ENCODE measurements at regions not wholly inside any gene's neighbourhood (a gene's known extent, or its start where the extent isn't known, plus 50 kb on each side); places are given as distances from the start of the nearest gene placed in this dataset.

DNA sequence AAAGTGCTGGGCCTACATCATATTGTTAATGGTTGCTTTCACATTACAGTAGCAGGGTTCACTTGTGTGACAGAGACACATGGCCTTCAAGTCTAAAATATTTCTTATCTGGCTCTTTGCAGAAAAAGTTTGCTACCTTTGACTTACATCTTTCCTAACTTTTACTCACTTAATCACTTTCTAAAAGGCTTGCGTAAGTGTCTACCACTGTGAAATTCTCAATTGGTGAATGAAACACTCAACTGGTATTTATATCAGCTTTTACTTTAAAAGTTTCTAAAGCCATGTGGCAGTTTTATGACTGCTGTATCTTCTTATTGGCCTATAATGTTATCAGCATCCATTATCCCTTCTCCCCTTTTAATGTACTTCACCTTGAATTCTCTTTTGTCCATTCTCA, 554.5 kb downstream of the ZIC1 start:
- DNase-seq (no peak), ATAC-seq (no peak)
- TF ChIP-seq CTCF (IDR thresholded peaks at IDR 0.05) (no peak), POLR2A (IDR thresholded peaks at IDR 0.05) (no peak)
- H3K36me3 ChIP-seq = no peaks in the 10 kb centered on the region
- no peak overlapping the region for H3K4me3 ChIP-seq
- H3K27me3 ChIP-seq = no peaks in the 10 kb centered on the region
- H3K4me1 ChIP-seq = no peaks in the 10 kb centered on the region
- 94 to 98% (median 97%) methylated on average over 1 of the region's 1 CpG for WGBS, 4 donors
- intact Hi-C loops (cut with DNase I) = no loop called here
- no peaks in the 10 kb centered on the region for H3K9me3 ChIP-seq
- no peak overlapping the region for H3K27ac ChIP-seq

DNA sequence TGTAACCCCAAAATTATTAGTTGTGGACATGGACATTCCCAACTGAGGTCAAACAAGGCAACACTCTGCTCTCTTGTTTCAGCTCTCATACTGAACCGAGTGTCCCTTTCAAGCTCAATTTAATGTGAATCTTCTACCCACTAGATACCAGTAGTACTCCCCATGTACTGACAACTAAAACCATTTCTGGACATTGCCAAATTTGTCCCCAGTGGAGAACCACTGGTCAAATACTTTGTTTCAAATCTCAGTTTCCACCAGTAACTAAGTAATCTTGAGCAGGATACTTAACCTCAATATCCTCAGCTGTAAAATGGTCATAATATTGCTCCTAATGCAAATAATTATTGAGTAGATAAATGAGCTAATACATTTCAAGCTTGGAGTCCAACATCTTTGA, 566.0 kb downstream of the ZIC1 start:
- DNase-seq (no peak), ATAC-seq (no peak)
- Histone ChIP-seq H3K4me3 (no peak overlapping the region), H3K27ac (no peak overlapping the region), H3K9me3 (peaks cover 0 to 3% (median 0%) of the 10 kb centered on the region in 12 donors), H3K4me1 (no peaks in the 10 kb centered on the region), H3K27me3 (no peaks in the 10 kb centered on the region), H3K36me3 (no peaks in the 10 kb centered on the region)
- intact Hi-C loops (cut with DNase I) = no loop called here
- TF ChIP-seq CTCF (IDR thresholded peaks at IDR 0.05) (no peak), POLR2A (IDR thresholded peaks at IDR 0.05) (no peak)
- WGBS, 4 donors = 80 to 84% (median 83%) methylated on average over 1 of the region's 1 CpG

DNA sequence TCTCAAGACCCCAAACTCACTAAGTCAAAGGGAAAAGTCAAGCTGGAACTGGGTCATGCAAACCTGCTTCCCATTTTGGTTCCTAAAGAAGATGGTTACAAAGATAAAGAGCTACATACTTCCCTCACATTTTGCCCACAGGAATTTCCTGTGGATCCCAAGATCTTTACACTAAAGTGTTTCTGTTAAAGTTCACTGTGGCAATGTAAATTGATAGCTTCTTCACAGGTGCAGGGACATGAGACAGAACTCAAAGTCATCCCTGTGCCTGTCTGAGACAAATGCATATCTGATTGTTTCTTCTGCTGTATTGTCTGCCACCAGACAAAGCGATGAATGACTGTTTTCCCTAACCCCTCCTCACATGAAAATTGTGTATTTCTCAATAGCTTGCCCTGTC, 567.8 kb downstream of the ZIC1 start:
- Histone ChIP-seq H3K36me3 (no peaks in the 10 kb centered on the region), H3K4me1 (no peaks in the 10 kb centered on the region), H3K4me3 (no peak overlapping the region), H3K9me3 (peaks cover 0 to 3% (median 0%) of the 10 kb centered on the region in 12 donors), H3K27ac (no peak overlapping the region), H3K27me3 (no peaks in the 10 kb centered on the region)
- DNase-seq = no peak
- WGBS, 4 donors = 87 to 100% (median 89%) methylated on average over 1 of the region's 1 CpG
- no peak for ATAC-seq
- intact Hi-C loops (cut with DNase I) = no loop called here
- TF ChIP-seq POLR2A (IDR thresholded peaks at IDR 0.05) (no peak), CTCF (IDR thresholded peaks at IDR 0.05) (no peak)

GRCh38 chr3:147987549-147987948, 578.4 kb downstream of the ZIC1 start:
- Histone ChIP-seq H3K27me3 (no peaks in the 10 kb centered on the region), H3K4me3 (no peak overlapping the region), H3K9me3 (peaks cover 0 to 3% (median 0%) of the 10 kb centered on the region in 12 donors), H3K27ac (no peak overlapping the region), H3K36me3 (no peaks in the 10 kb centered on the region), H3K4me1 (no peaks in the 10 kb centered on the region)
- no peak for ATAC-seq
- WGBS, 4 donors = 81 to 97% (median 88%) methylated on average over 1 of the region's 1 CpG
- DNase-seq = no peak
- intact Hi-C loops (cut with DNase I) = no loop called here
- TF ChIP-seq POLR2A (IDR thresholded peaks at IDR 0.05) = no peak
- no peak for TF ChIP-seq CTCF (IDR thresholded peaks at IDR 0.05)
